Right ventricle myocardium superior (tissue), 1 donor: ENCODE measurements at regions not wholly inside any gene's neighbourhood (a gene's known extent, or its start where the extent isn't known, plus 50 kb on each side); places are given as distances from the start of the nearest gene placed in this dataset.
A peak's percentile ranks its signal among the peaks of the same experiment; 100 is the strongest.

Experiments used
- ATAC-seq: fragments of 200-7000 bp; cut with Tn5 transposase; one replicate; pipeline ENCODE4 v1.9.1; 2020; ENCODE audit warnings: mild to moderate bottlenecking; ENCODE audit not compliant: poor library complexity
- DNase-seq: peaks from one replicate; pipeline ENCODE4 v3.0.0-alpha.2; 2020
- intact Hi-C: fragments of 100-400 bp; cut with DNase I; formaldehyde crosslinking; loops from one replicate; pipeline ENCODE4 v1.11.2; 2022
- donor health status: DM: no; HTN: yes; CAD: no; lungs with severe emphysema.

DNA sequence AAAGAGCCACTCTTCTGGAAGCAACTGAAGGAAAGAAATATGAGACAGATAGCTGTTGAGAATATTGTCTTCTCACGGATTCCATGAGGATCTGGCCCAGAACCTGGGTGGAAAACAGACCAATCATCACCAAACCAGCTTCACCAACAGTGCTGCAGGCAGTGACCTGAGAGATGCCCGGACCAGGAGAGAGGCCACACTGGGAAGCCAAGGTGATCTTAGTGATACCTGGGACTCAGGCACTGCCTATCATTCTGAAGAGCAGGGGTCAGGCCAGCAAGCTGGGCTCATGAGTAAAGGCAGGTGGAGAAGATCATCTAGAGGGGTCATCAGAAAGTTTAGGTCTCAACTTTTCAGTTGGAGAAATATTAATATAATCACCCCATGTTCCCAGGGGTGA lies 595.8 kb upstream of the CADM1 start:
- intact Hi-C loops: no loop called here
- DNase-seq: no peak
- ATAC-seq: no peak

DNA sequence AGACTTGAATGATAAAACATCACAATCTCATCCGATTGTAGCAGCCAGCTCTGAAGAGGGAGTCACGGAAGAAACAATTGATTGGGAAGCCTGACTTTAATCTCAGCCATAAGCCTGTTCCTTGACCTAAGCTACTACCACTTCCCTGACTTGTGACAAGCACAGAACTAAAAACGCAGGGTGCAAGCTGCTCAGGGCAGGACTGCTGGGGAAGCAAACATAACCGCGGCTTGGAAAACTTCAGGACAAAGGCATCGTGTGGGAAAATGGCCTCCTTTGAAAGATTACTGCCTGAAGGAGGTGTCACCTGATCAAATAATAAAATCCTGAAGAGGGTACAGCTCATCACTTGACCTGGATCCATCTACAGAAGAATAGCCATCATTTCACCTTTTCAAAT lies 595.3 kb upstream of the CADM1 start:
- intact Hi-C loops: no loop called here
- ATAC-seq (no peak), DNase-seq (no peak)

DNA sequence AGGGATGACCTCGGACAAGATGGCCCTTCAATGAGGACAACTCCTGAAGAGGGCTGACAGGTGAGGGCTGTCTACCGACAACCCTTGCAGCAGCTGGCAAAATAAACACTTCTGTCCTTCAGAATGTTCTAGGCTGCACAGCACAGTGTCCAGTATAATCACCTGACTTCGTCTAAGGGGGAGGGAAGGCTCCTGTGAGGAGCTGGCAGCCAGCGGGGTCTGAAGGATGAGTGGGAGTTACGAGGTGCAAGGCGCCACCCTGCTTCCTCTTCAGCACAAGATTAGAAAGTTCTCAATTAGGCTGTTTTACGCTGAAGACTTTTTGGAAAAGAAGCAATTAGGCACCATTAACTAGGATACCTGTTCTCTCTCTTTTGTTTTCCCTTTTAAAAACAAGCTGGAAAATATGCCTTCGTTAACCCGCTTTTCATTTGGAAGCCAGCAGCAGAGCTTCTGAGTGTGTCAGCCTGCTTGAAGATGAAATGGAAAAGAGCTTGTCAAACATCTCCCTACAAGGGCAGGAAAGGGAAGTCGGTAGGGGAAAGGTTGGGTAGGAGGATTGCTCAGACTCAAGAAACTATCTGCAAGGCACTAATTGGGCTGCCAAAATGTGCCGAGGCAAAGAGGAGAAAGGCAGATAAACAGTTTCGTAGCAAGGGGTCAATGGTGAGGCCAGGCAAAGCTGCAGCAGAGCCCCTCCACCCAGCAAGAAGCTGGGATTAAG lies 592.2 kb upstream of the CADM1 start:
- ATAC-seq (no peak), DNase-seq (no peak)
- intact Hi-C loops: no loop called here

- no peak for ATAC-seq
- DNase-seq: no peak
- intact Hi-C loops: no loop called here
Observed at GRCh38 chr11:116093481-116094270, 589.5 kb upstream of the CADM1 start.

DNA sequence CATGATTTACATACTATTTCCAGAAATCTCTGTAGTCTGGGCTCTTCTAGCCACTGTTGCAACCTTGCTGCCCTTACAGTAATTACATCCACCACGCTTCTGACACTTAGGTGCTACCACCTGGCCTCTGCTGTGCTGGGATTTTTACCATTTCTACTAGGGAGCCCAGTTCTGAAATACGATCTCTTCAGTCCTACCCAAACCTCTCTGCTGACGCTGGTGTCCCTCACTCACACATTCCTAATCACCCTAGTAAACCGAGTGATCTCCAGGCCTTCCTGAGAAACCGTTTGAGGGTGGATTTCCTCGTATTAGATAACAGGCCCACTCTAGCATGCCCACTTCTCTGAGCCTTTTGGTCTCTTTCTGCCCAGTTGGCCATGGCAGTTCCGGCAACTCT lies 588.9 kb upstream of the CADM1 start:
- no peak for DNase-seq
- ATAC-seq: no peak
- intact Hi-C loops: no loop called here

DNA sequence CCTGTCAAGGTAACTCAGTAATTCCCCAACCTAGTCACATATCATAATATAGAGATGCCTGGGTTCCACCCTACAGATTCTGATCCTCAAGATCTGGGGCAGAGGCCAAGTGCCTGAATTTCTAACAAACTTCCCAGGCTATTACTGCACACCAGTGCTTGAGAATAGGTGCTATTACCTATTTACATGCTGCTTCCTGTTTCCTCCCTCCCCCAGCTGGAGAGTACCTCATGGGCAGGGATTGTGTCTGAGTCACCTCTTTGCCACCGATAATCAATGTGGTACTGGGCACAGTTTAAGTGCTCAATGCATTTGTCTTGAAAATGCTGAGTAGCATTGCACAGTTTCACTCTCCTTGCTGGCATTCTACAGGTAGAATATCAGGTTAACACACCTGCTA lies 582.2 kb upstream of the CADM1 start:
- ATAC-seq: no peak
- intact Hi-C loops: no loop called here
- no peak for DNase-seq

- ATAC-seq (no peak), DNase-seq (no peak)
- intact Hi-C loops: no loop called here
Observed at GRCh38 chr11:116085031-116085635, 580.9 kb upstream of the CADM1 start.

- ATAC-seq: no peak
- intact Hi-C loops: no loop called here
Observed at GRCh38 chr11:116084511-116084910, 580.3 kb upstream of the CADM1 start.

DNA sequence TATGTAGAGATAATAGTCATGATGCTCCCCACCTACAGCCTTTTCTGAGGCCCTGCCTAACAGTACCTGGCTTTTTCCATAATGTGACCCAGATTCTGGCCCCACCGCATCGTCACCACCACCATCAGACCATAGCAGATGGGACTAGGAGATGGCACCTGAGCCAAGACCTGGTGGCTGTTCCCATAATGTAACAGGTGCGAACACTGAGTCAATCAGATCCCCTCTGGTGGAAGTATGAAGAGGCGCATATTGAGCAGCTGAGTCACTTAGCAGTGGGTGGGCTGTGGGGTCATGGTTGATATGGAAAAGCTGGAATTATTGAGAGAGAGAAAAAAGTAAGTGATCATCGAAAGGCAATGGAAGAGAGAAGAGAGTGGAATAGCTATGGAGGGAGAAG lies 578.0 kb upstream of the CADM1 start:
- DNase-seq (no peak), ATAC-seq (no peak)
- intact Hi-C loops: no loop called here

More at GRCh38 chr11:116084511-116084910, 580.3 kb upstream of the CADM1 start:
- DNase-seq: no peak

DNA sequence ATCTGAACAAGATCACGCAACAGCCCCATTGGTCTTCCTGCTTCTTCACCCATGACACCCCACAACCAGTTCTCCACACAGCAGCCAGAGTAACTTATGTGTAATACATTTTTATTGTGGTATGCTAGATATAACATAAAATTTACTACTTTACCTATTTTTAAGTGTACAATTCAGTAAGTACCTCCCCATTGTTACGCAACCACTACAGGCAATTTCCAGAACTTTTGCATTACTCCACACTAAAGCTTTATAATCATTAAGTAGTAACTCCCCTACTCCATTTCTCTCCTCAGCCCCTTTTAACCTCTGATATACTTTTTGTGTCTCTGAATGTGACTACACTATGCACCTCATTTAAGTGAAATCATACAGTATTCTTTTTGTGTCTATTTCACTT lies 575.4 kb upstream of the CADM1 start:
- ATAC-seq (no peak), DNase-seq (no peak)
- intact Hi-C loops: no loop called here

GRCh38 chr11:116078101-116078591 lies 573.9 kb upstream of the CADM1 start:
- DNase-seq: no peak
- intact Hi-C loops: no loop called here
- no peak for ATAC-seq

- intact Hi-C loops: no loop called here
- DNase-seq: no peak
- no peak for ATAC-seq
Observed at GRCh38 chr11:116077092-116077491, 572.9 kb upstream of the CADM1 start.

DNA sequence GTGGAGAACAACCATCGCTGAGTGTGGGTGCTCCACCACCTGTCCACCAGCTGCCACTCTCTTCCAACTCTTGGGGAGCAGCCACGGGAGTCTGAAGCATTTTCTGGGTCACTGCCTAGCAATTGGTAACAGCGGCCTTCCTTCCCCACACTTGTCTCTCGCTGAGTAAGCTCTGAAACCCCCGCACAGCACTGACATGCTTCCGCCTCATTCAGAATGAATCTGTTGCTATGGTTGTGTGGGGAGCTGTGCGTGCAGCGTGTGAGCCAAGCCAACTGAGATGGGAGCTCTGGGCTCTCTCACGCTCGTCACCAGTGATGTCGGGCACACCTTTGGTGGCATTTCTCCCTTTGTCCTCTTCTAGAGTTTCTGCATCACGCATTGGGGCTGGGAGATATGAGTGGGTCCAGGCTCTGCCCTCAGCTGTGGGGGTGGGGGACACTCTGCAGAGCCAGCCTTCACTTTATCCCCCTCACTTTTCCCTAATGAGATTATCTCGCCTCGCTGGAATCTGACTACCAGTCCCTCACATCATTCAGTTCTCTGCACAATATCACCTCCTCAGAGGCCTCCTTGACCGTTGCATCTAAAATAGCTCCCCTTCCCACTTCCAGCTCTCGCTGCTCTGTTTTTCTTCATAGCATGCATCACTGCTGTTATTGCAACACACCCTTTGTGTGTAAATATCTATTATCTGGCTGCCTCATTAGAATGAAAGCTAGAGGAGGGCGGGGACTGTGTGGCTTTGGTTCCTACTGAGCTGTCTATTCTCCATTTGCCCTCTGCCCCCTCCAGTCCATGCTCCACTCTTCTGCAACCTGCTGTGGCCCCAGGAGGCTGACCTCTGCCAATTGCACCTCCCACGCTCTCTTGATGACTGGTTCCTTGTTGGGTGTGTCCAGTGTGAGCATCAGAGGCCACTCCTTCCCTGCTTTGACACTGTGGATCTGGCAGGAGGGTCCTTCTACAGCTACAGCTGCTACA lies 569.9 kb upstream of the CADM1 start:
- intact Hi-C loops: no loop called here
- peak; percentile 61 for ATAC-seq
- DNase-seq: peak; percentile 51

DNA sequence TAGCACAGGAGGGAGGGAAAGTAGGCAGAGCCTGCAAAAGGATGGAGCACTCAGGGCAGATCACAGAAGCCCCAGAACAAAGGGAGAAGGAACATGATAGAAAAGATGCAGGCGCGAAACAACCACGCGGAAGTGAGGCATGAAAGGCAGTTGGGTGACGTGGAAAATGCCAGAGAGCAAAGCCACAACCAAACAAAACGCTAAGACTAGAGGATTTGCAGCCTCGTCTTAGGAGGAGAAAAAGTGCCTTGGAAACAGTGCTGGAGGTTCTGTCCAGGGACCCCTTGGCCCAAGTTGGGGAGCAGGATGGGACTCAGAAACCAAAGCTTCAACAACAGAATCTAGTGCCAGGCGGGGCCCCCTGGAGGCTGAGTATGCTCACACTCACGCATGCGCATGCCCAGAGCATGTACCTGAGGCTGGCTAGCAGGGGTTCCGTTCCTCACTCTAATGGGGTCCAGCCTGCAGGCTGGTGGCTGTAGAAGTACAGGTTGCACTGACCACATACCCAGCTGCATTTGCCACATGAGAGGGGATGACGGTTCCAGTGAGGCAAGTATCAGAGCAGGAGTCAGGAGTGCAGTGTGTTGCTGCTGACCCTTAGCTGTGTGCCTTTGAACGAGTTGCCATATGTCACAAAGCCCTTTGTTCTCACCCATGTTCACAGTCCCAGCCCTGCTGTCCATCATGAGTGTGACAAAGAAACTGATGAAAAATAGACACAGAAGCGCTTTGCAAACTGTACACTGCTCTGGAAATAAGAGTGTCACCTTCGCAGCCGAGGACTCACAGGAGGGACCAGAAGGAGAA lies 568.6 kb upstream of the CADM1 start:
- ATAC-seq (no peak), DNase-seq (no peak)
- intact Hi-C loops: no loop called here

DNA sequence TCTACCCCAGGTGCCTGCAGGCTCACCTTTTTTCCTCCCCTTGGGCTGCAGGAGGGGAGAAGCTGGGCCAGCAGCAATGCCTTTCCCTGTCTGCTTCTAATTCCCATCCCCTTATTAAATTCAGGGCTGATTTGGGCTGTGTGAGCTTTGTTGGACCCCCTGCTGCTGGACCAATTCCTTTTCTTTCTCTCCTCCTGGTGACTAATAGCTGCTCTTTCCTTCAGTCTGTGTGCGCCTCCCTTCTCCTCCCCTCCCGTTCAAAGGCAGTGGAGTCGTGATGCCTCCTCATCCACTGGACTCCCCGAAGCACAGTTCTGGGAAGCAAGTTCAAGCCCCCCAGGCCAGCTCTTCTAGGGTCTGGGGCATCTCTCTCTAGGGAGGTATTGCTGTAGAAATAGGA lies 567.9 kb upstream of the CADM1 start:
- DNase-seq (no peak), ATAC-seq (no peak)
- intact Hi-C loops: no loop called here

DNA sequence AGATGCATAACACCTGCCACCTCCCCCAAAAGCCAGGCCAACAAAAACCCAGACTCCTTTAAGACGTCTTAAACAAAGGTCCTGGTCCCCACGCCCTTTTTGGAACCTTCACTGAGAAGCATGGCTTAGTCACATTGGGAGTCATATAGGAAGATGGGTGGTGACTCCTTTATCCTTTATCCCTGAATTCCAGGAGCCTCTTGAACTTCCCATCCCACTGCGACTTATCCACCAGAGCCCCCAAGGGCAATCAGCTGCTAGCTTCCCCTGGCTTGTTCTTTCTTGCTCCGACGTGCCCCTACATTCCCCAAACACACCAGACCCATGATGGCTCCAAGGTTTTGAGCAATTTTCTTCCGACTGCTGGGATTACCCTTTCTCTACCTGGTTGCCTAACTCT lies 567.0 kb upstream of the CADM1 start:
- ATAC-seq (no peak), DNase-seq (no peak)
- intact Hi-C loops: no loop called here

GRCh38 chr11:116070520-116070919 lies 566.3 kb upstream of the CADM1 start:
- ATAC-seq (no peak), DNase-seq (no peak)
- intact Hi-C loops: no loop called here

DNA sequence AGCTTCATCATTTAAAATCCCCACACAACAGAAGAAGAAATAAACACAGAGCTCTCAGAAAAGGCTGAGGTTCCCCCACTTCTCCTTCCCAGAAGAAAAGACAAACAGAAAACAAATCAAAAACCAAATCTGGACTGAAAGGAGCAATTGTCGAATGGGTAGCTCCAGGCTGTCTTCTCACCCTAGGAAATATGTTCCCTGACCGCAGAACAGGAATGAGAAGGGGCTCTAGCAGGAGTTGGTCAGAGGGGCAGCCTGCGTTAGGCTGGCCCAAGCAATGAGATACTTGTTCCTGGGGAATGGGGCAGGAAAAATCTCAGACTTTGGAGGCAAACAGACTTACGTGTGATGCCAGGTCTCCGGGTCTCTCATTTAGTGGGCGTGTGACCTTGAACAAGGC lies 562.6 kb upstream of the CADM1 start:
- DNase-seq (no peak), ATAC-seq (no peak)
- intact Hi-C loops: no loop called here
